ENCODE measurements at regions not wholly inside any gene's neighbourhood (a gene's known extent, or its start where the extent isn't known, plus 50 kb on each side); places are given as distances from the start of the nearest gene placed in this dataset.

DNA sequence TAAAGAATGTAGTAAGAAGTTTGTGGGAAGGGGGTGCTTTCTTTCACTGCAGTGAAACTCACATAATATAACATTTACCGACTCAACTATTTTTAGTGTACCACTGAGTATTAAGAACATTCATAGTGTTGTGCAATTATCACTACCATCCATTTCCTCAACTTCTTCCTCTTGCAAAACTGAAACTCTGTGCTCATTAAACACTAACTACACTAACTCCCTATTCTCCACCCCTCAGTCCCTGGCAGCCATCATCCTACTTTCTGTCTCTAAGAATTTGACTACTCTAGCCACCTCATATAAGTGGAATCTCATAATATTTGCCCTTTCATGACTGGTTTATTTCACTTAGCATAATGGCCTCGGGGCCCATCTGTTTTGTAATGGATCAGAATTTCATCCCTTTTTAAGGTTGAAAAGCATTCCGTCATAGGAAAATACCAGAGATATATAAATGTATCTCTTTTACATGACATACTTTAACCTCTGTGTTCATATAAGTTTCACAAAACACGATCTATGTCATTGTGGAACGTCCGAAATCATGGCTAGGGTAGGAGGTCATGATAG is 56.3 kb upstream of the DIRAS2 start (continued):
- TF ChIP-seq, protein P1, sequence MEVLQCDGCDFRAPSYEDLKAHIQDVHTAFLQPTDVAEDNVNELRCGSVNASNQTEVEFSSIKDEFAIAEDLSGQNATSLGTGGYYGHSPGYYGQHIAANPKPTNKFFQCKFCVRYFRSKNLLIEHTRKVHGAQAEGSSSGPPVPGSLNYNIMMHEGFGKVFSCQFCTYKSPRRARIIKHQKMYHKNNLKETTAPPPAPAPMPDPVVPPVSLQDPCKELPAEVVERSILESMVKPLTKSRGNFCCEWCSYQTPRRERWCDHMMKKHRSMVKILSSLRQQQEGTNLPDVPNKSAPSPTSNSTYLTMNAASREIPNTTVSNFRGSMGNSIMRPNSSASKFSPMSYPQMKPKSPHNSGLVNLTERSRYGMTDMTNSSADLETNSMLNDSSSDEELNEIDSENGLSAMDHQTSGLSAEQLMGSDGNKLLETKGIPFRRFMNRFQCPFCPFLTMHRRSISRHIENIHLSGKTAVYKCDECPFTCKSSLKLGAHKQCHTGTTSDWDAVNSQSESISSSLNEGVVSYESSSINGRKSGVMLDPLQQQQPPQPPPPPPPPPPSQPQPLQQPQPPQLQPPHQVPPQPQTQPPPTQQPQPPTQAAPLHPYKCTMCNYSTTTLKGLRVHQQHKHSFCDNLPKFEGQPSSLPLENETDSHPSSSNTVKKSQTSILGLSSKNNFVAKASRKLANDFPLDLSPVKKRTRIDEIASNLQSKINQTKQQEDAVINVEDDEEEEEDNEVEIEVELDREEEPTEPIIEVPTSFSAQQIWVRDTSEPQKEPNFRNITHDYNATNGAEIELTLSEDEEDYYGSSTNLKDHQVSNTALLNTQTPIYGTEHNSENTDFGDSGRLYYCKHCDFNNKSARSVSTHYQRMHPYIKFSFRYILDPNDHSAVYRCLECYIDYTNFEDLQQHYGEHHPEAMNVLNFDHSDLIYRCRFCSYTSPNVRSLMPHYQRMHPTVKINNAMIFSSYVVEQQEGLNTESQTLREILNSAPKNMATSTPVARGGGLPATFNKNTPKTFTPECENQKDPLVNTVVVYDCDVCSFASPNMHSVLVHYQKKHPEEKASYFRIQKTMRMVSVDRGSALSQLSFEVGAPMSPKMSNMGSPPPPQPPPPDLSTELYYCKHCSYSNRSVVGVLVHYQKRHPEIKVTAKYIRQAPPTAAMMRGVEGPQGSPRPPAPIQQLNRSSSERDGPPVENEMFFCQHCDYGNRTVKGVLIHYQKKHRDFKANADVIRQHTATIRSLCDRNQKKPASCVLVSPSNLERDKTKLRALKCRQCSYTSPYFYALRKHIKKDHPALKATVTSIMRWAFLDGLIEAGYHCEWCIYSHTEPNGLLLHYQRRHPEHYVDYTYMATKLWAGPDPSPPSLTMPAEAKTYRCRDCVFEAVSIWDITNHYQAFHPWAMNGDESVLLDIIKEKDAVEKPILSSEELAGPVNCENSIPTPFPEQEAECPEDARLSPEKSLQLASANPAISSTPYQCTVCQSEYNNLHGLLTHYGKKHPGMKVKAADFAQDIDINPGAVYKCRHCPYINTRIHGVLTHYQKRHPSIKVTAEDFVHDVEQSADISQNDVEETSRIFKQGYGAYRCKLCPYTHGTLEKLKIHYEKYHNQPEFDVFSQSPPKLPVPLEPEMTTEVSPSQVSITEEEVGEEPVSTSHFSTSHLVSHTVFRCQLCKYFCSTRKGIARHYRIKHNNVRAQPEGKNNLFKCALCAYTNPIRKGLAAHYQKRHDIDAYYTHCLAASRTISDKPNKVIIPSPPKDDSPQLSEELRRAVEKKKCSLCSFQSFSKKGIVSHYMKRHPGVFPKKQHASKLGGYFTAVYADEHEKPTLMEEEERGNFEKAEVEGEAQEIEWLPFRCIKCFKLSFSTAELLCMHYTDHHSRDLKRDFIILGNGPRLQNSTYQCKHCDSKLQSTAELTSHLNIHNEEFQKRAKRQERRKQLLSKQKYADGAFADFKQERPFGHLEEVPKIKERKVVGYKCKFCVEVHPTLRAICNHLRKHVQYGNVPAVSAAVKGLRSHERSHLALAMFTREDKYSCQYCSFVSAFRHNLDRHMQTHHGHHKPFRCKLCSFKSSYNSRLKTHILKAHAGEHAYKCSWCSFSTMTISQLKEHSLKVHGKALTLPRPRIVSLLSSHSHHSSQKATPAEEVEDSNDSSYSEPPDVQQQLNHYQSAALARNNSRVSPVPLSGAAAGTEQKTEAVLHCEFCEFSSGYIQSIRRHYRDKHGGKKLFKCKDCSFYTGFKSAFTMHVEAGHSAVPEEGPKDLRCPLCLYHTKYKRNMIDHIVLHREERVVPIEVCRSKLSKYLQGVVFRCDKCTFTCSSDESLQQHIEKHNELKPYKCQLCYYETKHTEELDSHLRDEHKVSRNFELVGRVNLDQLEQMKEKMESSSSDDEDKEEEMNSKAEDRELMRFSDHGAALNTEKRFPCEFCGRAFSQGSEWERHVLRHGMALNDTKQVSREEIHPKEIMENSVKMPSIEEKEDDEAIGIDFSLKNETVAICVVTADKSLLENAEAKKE (CRISPR knock-in tag; IDR thresholded peaks at IDR 0.05): no peak
- TF ChIP-seq POLR2AphosphoS5 (IDR thresholded peaks at IDR 0.05; ENCODE audit: low read depth): no peak
- no peak for TF ChIP-seq ZNF331 (CRISPR knock-in tag; IDR thresholded peaks at IDR 0.05; ENCODE audit: low read depth)
- TF ChIP-seq CREB1 (CRISPR knock-in tag; IDR thresholded peaks at IDR 0.05; ENCODE audit: low read depth): no peak
- TF ChIP-seq EZH2 (IDR thresholded peaks at IDR 0.05; ENCODE audit: low read depth, unreplicated experiment): no peak
- TF ChIP-seq ZNF114 (CRISPR knock-in tag; IDR thresholded peaks at IDR 0.05): no peak

- H3K4me1 ChIP-seq (ENCODE audit: insufficient read depth): no peaks in the 10 kb centered on the region
- no peaks in the 10 kb centered on the region for H3F3A ChIP-seq (replicated peaks; ENCODE audit: low read depth)
- no peak overlapping the region for H3K4me3 ChIP-seq
- Mint-ChIP-seq H3K4me1 (peaks cover 4% of the 10 kb centered on the region; the same call in 2 of the 3 replicates), H3K9me3 (no peaks in the 10 kb centered on the region; the same call in 2 of the 3 replicates), H3K27ac (no peak overlapping the region), H3K27me3 (ENCODE audit: insufficient read depth, low read depth, poor library complexity) (peaks cover 2% of the 10 kb centered on the region), H3K4me3 (no peak overlapping the region), H3K36me3 (ENCODE audit: low read depth) (no peaks in the 10 kb centered on the region)
- H3K27me3 ChIP-seq (ENCODE audit: insufficient read depth): no peaks in the 10 kb centered on the region
- no peak overlapping the region for H3K27ac ChIP-seq (ENCODE audit: low read depth)
- no peaks in the 10 kb centered on the region for H3K36me3 ChIP-seq (ENCODE audit: insufficient read depth)
- H4K20me1 ChIP-seq (replicated peaks; ENCODE audit: insufficient read depth): no peaks in the 10 kb centered on the region
- no peak overlapping the region for H3K4me2 ChIP-seq
- no peaks in the 10 kb centered on the region for H3K79me2 ChIP-seq (replicated peaks; ENCODE audit: insufficient read depth)
- H2AFZ ChIP-seq: no peak overlapping the region
- no peak for DNase-seq (ENCODE audit: low spot score)
- ATAC-seq: no peak
- H3K9me2 ChIP-seq (ENCODE audit: insufficient read depth): no peaks in the 10 kb centered on the region
- TF ChIP-seq, protein P2, sequence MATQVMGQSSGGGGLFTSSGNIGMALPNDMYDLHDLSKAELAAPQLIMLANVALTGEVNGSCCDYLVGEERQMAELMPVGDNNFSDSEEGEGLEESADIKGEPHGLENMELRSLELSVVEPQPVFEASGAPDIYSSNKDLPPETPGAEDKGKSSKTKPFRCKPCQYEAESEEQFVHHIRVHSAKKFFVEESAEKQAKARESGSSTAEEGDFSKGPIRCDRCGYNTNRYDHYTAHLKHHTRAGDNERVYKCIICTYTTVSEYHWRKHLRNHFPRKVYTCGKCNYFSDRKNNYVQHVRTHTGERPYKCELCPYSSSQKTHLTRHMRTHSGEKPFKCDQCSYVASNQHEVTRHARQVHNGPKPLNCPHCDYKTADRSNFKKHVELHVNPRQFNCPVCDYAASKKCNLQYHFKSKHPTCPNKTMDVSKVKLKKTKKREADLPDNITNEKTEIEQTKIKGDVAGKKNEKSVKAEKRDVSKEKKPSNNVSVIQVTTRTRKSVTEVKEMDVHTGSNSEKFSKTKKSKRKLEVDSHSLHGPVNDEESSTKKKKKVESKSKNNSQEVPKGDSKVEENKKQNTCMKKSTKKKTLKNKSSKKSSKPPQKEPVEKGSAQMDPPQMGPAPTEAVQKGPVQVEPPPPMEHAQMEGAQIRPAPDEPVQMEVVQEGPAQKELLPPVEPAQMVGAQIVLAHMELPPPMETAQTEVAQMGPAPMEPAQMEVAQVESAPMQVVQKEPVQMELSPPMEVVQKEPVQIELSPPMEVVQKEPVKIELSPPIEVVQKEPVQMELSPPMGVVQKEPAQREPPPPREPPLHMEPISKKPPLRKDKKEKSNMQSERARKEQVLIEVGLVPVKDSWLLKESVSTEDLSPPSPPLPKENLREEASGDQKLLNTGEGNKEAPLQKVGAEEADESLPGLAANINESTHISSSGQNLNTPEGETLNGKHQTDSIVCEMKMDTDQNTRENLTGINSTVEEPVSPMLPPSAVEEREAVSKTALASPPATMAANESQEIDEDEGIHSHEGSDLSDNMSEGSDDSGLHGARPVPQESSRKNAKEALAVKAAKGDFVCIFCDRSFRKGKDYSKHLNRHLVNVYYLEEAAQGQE (IDR thresholded peaks at IDR 0.05; ENCODE audit: unreplicated experiment): no peak
- no peak for TF ChIP-seq JUNB (IDR thresholded peaks at IDR 0.05; ENCODE audit: unreplicated experiment)
- no peak for TF ChIP-seq ZNF114 (CRISPR knock-in tag; IDR thresholded peaks at IDR 0.05)
- no peak for TF ChIP-seq EZH2 (IDR thresholded peaks at IDR 0.05; ENCODE audit: low read depth, unreplicated experiment)
- no peak for TF ChIP-seq NANOG (IDR thresholded peaks at IDR 0.05; ENCODE audit: borderline replicate concordance)
- no peak for TF ChIP-seq STAT1 (IDR thresholded peaks at IDR 0.05; ENCODE audit: unreplicated experiment)
- TF ChIP-seq CTCF (conservative IDR thresholded peaks at IDR 0.05; ENCODE audit: low read depth in 2 of 2): no peak
- no peak for TF ChIP-seq POLR2AphosphoS5 (IDR thresholded peaks at IDR 0.05; ENCODE audit: low read depth)
Observed at GRCh38 chr9:90697808-90698207, 55.2 kb upstream of the DIRAS2 start.
